Stimulated activated naive CD4-positive, alpha-beta T cell treated with Interleukin-2 at 50 U/mL for 16 hours (primary cell): ENCODE measurements at regions not wholly inside any gene's neighbourhood (a gene's known extent, or its start where the extent isn't known, plus 50 kb on each side); places are given as distances from the start of the nearest gene placed in this dataset.

Source experiments
- DNase-seq: peaks from one replicate; lab custom pipeline; 2025; lab: John Stamatoyannopoulos, UW

DNA sequence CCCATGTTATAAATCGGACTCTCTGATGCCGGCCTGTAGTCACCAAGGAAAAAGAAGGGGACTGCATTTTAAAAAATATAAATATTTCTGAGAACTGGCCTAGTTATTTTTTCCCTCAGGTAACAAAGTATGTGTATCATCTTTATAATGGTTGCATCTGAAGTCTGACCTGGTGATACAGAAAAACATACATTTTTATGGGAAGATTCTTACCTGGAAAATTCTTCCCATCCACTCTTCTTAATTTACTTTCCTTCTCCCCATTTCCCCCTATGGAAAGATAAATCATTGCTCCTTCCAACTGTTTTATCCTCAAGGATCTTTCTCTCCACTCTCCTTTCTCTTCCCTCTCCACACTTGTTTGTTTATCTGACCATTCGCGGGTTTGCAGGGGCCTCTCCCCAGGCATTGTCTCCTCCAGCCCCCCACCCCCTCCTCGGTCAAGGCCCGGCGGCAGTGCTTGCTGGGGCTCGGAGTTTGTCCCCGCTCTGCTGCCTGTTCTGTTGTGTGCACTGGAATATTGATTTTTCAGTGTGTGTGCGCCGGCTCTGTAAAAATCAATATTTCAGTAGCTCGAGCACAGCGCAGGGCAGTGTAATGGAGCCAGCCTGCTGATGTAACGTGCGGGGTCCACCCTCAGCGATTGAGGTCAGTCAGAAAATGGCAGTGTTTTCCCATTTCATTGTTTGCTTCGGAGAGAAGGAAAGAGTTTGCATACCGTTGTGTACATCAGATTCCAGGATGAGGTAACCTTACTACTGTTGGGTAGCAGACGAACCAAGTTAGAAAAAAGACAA is 199.5 kb upstream of the NFE2L3 start:
- DNase-seq, result no peak

DNA sequence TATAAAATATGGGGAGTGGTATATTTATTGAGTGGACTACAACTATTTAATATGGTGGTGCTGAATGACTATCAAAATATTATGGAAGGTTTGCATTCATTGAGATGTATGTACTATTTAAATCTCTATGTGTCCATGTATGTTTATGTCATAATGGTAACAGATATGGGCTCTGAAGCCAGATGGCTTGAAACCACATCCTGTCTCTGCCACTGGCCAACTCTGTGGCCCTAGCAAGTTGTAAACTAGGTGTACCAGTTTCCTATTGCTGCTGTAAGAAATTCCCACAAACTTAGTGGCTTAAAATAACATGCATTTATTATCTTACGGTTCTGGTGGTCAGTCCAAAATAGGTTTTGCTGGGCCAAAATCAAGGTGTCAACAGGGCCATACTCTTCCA is 198.1 kb upstream of the NFE2L3 start:
- no peak for DNase-seq

DNA sequence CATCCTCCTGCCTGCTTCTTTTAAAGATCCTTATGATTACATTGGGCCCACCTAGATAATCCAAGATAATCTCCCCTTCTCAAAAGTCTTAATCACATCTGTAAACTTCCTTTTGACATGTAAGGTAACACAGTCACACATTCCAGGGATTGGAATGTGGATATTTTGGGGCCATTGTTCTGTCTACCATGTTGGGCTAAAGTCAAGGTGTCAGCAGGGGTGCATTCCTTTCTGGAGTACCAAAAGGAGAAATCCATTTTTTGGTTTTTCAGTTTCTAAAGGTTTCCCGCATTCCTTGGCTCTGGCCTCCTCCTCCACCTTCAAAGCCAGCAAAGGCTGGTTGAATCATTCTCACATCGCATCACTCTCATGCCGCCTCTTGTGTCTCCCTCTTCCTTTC is 197.6 kb upstream of the NFE2L3 start:
- DNase-seq, result no peak

DNA sequence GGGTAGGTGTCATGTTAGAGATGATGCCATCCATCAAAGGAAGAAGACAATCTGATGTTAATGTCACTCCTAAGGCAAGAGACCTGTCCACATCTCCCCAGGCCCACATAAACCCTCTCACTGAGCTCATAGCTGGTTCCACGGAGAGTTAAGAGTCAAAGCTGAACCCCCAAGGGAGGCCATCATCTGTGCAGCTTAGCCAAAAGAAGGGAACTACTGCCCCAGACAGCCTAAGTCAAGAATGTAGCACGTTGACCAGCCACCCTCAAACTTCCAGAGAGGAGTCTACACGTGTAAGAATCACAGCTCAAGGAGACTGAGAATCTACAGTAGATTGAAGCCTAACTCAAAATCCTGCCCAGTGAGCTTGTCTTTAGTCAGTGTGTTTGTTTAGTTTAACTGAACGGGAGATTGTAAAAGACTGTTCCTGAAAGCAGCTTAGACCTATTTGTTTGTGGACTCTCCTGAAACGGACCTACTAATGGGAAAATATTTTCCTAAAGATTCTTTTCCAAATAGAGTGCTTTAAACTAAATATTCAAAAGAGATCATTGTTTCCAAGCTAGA is 192.7 kb upstream of the NFE2L3 start:
- no peak for DNase-seq

DNA sequence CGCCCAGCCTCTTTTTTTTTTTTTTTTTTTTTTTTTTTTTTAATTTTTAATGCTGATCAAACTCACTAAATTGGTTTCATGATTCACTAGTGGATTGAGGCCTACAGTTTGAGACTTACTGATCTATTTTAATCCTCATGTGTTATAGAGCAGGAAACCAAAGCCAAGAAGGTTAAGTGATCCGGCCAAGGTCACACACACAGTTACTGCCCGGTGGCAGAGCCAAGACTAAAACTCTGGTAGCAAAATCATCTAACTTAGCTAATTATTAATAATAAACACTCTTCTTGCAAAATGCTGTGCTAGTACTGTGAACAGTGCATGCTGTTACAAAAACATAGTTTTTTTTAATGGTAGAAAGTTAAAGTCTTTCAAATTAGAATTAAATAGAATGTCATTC is 188.3 kb upstream of the NFE2L3 start:
- DNase-seq, result no peak

DNA sequence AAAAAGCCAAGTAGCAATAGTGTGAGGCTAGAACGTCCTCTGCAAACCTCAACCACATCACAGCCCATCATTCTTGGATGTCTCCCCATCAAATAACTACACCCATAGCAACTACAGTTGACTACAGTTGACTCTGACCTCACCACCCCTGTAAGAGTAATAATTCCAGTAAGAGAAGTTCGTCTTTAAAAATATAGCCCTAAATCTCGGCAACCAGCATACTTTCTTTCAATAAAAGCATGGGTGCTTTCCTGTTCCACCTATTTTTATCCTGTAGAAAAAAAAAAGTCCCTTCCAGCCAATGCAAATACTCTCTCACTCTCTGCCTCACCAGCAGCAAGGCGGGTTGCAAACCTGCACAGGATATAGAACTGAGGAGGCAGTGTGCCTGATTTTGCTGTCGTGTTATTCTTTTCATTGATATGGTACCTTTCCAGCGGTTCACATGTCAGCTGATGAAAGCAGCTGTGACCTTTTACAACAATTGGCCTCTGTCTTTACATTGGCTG is 187.5 kb upstream of the NFE2L3 start:
- no peak for DNase-seq

DNA sequence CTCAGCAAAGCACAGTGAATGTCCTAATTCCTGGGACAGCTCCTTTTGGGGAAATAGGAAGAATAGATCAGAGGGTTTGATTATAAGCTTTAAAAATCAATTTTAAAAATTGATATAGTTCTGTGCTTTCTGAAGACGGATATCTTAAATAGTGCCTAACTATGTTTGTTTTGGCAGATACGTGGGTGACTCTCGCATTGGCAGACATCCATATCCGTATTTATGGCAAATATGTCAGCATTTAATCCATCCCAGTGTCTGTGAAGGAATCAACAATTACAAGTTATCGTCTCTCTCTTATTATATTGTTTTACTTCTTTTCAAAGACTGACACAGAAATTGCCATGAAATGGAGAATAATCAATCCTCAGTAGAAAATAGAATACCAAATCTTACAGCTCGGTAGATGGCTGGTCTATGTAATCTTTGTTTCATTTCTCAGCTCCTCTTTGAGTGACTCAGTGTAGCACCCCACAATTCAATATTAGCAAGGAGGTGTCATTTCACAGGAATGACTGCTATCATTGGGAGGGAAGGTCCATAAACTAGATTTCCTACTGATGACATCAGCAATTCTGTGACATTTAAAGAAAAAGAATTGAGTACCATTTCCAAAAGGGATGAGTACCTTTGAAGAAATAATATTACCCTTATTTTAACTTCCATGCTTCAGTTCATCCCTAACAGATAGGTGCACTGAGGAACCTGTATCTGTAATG is 186.4 kb upstream of the NFE2L3 start:
- DNase-seq, result no peak

DNA sequence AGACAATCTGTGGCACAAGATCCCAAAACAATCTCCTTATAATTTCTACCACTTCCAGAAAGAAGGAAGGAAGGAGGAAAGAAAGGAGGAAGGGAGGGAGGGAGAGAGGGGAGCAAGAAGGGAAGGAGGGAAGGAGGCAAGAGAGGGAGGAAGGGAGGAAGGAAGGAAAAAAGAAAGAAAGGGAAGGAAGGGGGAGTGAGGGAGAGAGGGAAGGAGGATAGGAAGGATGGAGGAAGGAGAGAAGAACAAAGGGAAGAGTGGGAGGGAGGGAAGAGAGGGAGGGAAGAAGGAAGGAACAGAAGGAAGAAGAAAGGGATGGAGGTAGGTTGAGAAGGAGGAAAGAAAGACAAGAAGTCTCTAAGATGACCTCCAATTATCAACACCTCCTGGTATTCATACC is 185.5 kb upstream of the NFE2L3 start:
- no peak for DNase-seq

DNA sequence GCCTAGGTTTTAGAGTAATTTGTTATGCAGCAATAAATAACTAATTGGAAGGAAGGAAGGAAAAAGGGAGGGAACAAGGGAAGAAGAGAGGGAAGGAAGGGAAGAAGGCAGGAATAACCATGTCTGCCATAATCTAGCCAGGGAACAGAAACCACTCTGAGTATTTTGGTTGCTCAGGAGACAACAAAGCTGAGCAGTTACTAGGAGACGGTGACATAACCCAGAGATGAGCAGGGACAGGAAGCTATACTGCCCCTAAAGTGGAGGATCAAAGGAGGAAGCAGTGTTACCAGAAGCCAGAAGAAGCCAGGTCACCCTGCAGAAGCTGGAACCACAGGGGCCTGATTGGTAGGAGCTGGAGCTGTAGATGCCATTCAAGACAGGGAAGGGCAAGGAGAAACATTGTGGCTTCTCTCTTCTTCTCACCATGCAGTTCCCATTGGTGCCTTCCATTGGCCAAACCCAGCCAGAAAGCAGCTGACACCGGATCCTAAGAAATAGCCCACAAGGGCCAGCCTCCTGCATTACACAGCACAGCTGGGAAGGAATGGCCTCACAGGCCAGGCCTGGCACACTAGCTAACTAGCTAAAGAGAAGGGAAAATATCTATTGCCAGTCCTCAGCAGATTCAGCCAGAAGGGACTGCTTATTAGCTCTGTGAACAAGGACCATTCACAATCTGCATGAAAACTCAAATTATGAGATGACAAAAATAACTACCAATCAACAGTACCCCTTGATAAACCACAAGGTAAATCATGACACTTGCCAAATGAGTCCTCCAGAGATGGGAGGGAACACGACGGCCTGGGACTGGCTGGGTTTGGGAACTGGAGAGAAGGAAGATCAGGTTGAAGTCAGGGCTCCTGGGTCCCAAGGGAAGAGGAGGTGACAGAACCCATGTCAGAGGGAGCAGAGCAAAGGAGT is 184.5 kb upstream of the NFE2L3 start:
- no peak for DNase-seq

DNA sequence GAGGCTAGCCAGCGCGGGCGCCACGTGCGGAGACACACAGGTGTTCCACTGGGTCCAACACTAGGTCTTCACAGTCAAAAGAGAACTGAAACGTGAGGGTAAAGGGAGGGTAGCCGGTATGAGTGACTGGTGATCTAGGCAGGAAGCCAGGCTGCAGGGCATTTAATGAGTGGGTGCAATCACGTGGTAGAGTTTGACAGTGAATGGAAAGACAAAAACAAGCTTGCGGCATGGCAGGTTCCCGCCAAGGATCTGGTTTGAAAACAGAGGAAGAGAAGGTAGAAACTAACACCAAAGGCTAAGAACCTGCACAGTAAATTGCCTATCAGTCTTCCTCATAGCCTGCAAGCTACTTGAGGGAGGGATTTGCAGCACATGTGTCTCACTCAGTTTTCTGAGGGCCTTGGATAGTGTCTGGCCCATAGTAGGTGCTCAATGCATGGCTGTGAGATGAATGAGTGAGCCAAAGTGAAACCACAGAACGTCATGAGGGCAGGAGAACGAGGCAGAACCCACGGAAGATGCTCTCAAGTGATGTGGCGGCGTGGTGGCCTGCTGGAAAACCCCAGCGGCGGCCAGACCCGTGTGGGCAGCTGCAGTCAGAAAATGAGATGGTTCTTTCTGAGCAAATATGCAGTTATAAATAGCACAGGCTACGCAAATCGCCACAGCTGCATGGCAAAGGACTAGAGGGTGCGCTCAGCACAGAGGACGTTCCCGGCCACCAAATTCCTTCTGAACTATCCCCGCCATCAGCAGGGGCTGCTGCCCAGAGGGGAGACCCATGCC is 183.6 kb upstream of the NFE2L3 start:
- DNase-seq, result peak; percentile 36

DNA sequence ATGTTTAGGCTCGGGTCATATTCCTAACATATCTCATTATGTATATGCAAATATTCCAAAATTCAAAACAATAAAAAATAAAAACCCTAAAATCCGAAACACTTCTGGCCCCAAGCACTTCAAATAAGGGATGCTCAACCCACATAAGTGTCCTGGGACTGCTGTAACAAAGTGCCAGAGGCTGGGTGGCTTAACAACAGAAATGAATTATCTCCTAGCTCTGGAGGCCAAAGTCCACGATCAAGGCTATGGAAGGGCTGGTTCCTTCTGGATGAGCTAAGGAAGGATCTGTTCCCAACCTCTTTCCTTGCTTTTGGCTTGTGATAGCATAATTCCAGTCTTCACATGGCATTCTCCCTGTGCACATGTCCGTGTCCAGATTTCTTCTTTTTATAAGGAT is 181.6 kb upstream of the NFE2L3 start:
- no peak for DNase-seq

DNA sequence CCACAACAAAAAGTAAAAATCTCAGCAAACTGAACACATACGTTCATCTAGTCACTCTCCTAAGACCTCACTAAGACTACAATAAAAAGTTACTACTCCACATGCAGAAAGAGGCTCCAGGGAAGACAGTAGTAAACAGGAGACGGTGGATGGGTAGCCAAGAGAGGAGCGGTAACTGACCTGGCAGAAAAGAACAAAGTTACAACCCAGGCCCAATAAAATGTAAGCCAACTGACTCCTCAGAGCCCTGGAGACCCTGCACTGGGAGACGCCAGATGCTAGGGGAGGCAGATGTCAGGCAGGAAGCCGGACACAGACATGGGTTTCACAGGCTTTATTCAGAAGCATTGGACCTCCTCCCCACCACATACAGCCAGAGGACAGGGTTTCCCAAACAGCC is 181.1 kb upstream of the NFE2L3 start:
- DNase-seq, result no peak

DNA sequence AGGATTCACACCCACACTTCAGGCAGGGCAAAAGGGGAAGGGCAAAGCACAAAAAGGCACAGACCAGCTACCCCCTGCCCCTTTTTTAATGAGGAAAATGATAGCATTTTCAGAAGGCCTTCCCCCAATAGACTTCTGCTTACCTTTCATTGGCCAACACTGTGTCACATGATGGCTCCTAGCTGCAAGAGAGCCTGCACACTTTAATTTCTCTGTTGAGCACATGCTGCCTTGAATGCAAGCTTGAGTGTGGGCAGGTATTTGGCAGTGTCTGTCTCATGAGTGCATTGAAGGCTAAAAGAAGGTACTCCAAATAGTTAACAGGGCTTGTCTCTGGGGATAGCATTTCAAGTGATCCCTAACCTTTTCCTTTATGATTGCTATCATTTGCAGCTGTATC is 175.4 kb upstream of the NFE2L3 start:
- DNase-seq, result no peak

DNA sequence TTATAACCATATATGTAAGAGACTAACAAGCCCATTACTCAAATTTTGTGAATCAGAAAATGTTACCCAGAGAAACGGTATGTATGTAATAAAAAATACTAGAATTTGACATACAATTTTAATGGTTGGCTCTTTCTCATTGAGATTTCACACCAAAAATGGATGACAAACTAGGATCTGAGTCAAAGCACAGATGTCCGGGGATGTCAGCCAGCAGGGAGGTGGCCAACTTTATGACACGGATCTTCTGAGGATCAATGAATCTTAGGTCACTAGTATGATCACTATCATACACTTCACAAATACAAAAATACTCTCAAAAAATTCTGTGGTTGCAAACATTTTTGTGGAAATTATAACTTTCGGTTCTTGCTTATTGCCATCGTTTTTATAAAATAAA is 173.5 kb upstream of the NFE2L3 start:
- no peak for DNase-seq

DNA sequence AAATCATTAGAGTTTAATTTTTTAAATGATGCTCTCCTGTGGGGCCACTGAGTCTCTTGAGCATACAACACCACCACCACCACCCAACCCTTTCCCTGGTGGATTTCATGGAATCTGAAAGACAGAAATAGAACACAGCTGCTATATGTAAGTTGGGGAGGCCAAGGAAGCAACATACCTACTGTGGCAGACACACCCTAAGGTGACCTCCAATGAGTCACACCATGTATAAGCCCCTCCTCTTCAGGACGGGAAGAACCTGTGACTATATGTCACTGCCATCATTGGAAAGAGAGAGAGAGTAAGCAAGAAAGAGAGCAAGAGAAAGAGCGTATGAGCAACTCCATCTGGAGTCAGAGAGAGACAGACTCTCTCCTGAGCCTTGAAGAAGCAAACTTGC is 172.4 kb upstream of the NFE2L3 start:
- DNase-seq, result no peak

DNA sequence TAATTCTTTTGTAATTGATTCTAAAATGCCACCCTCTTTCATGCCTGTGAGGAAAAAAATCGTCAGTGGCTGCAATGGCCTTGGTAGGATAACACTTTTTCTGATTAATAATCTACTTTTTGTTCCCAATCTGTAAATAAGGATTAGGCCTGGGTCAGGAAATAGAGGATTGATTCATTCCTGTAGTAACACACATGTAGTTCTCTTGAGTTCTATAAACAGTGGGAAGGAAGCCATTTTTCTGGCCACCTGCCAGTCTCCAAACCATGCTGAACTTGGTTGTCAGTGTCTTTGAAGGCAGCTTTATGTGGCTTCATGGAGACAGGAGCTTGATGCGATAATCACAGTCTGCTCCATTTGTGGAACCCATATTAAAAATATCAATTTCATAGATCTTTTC is 169.3 kb upstream of the NFE2L3 start:
- DNase-seq, result no peak

DNA sequence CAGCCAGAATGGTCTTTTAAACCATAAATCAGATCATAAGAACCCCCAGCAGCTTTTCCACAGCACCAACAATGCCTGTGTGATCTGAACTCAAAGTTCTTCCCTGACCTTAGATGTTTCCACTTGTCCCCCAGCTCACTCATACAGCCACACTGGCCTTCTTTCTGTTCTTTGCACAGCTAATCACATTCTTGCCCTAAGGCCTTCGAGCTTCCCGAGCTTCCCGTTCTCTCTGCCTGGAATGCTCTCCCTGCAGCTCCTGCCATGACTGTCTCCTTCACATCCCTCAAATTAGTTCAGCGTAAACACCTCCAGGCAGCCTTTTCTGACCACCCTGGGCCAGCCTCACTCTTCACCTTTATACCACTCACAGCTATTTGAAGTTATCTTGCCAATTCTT is 166.8 kb upstream of the NFE2L3 start:
- DNase-seq, result no peak

DNA sequence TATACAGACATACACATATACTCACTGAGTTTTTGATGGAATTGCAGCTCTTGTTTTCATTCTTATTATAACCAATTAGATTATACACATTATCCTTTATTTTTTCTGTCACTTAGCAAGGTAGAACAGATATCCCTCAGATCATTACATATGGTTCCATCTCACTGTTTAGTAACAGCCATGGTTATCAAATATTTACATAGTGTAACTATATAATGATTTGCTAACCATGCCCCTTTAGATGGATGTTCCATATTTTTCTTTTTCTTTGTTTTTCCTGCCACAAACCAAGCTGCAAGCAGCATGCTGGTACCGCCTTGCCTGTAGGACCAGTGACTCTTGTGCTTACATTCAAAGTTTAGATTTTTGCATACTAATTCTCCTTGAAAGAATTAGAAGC is 163.4 kb upstream of the NFE2L3 start:
- no peak for DNase-seq

DNA sequence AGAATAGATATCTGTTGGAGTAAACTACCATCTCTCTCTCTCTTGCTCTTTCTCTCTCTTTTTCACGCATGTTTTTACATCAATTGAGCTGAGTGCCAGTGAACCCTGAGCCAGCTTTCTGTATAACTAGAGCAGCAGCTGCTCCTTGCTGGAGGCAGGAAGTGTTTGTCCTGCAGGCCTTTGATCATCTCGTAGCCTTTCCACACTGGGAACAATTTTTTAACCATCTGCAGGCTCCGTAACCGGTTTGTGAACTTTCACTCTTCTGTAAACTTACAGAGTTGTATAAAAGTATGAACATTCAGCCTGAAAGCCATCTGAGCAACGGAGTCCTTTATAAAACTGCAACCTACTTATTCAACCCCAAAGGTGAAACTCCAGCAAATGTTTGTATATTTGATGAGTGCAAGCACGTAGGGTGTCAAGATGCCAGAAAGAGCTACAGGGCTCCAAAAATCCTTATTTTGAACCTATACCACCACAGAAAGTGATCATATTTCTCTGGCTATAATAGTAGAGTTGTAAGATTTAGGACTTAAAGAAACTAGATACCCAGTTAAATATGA is 162.8 kb upstream of the NFE2L3 start:
- DNase-seq, result no peak

DNA sequence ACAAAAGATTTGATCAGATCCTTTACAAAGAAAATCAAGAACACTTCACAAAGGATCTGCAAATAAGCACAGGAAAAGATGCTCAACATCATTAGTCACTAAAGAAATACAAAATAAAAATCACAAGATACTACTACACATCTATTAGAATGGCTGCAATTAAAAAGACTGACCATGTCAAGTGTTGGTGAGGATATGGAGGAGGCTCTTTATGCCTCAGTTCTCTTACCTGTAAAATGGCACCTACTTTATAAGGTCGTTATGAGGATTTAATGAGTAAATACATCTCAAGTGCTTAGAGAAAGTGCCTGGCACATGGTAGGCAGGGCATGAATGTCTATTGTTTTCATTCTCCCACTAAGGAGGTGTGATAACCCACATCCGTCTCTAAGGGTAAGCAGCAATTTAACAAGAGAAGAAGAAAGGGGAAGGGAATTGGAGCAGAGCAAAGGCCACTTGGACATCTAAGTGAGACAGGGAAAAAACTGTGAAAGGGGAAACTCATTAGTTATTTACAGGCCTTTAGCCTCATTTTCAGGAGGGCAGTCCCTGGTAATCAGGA is 157.5 kb upstream of the NFE2L3 start:
- DNase-seq, result no peak

DNA sequence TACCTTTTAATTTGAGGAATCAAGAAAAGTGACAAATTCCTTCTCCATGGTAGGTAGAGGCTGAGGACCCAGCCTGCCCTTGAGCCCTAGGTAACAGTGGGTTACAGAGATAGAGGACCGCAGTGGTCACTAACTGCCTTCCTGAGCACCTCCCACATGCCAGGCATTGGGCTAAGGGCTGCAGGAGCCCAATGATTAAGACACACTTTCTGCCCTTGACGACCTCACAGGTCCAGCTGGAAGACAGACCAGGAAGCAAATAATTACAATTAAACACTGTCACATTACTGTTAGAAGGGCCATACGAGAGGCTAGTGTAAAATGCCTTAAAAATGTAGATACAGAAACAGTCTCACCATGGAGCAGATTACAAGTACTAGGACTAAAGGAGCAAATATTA is 156.8 kb upstream of the NFE2L3 start:
- no peak for DNase-seq
